Glutamatergic neuron (in vitro differentiated cells): ENCODE measurements at regions not wholly inside any gene's neighbourhood (a gene's known extent, or its start where the extent isn't known, plus 50 kb on each side); places are given as distances from the start of the nearest gene placed in this dataset.

Experiments
- DNase-seq: peaks from one replicate; pipeline ENCODE4 v3.0.0; 2022
- H3K27ac Mint-ChIP-seq: one replicate; pipeline ENCODE4 v1.8.0; 2020; ENCODE audit warnings: mild to moderate bottlenecking, mixed read lengths, inconsistent platforms; ENCODE audit not compliant: unreplicated experiment
- H3K27me3 Mint-ChIP-seq: one replicate; pipeline ENCODE4 v1.8.0; 2020; ENCODE audit warnings: mild to moderate bottlenecking, moderate library complexity, mixed read lengths, inconsistent platforms; ENCODE audit not compliant: unreplicated experiment
- H3K36me3 Mint-ChIP-seq: one replicate; pipeline ENCODE4 v1.8.0; 2020; ENCODE audit warnings: mild to moderate bottlenecking, mixed read lengths, inconsistent platforms; ENCODE audit not compliant: unreplicated experiment
- H3K4me1 Mint-ChIP-seq: one replicate; pipeline ENCODE4 v1.8.0; 2020; ENCODE audit warnings: mild to moderate bottlenecking, low read depth, mixed read lengths, inconsistent platforms; ENCODE audit not compliant: unreplicated experiment
- H3K4me3 Mint-ChIP-seq: one replicate; pipeline ENCODE4 v1.8.0; 2020; ENCODE audit warnings: mild to moderate bottlenecking, mixed read lengths, inconsistent platforms; ENCODE audit not compliant: unreplicated experiment
- H3K9me3 Mint-ChIP-seq: one replicate; pipeline ENCODE4 v1.8.0; 2020; ENCODE audit warnings: mild to moderate bottlenecking, moderate library complexity, mixed read lengths, inconsistent platforms; ENCODE audit not compliant: unreplicated experiment
- TF ChIP-seq, protein P1 (sequence below): fragments of 200-600 bp; sonication (generic); IDR thresholded peaks from one replicate; pipeline ENCODE4 v1.5.0; 2021; ENCODE audit not compliant: partially characterized antibody, unreplicated experiment

DNA sequence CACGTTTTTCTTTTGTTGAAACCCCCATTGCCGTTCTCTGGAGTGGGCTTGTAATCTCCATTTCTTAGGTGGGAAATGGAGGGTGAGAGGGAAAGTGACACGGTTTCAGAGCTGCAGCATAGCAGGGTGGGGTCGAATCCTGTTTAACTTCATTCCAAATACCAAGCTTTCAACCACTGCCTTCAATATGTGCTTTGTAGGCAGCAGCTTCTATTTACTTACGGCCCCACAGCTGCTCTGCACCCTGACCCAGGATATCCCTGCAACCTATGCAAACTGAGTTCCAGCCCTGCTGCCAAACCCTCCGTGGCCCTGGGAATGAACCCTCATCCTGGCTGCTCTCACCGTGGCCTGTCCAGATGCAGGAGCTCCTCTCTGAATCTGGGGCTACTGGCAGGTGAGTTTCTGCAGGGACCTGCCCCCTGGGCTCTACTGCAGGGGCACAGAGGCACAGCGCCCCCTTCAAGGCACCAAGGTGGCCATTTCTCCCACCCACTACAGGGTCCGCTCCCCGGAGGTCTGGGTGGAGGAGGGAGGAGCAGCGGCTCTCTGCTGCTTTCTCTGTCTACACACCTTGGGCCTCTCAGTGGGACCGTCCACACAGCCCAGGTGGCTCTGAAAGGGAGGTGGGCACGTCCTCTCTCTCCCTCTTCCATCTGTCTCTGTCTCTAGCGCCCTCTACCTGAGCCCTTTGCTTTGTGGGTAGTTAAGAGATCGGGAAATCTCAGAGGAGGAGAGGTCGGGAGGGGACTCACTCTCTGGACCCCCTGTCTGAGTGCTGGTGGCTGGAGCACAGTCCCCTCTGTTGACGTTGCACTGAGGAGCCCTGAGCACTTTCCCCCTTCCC, 279.1 kb downstream of the BRD1 start:
- H3K36me3 Mint-ChIP-seq: peaks cover 6% of the 10 kb centered on the region
- no peak overlapping the region for H3K27ac Mint-ChIP-seq
- no peaks in the 10 kb centered on the region for H3K4me1 Mint-ChIP-seq
- peaks cover 29% of the 10 kb centered on the region for H3K9me3 Mint-ChIP-seq
- peaks cover 16% of the 10 kb centered on the region for H3K27me3 Mint-ChIP-seq
- H3K4me3 Mint-ChIP-seq: no peak overlapping the region
- no peak for DNase-seq
- TF ChIP-seq, protein P1, sequence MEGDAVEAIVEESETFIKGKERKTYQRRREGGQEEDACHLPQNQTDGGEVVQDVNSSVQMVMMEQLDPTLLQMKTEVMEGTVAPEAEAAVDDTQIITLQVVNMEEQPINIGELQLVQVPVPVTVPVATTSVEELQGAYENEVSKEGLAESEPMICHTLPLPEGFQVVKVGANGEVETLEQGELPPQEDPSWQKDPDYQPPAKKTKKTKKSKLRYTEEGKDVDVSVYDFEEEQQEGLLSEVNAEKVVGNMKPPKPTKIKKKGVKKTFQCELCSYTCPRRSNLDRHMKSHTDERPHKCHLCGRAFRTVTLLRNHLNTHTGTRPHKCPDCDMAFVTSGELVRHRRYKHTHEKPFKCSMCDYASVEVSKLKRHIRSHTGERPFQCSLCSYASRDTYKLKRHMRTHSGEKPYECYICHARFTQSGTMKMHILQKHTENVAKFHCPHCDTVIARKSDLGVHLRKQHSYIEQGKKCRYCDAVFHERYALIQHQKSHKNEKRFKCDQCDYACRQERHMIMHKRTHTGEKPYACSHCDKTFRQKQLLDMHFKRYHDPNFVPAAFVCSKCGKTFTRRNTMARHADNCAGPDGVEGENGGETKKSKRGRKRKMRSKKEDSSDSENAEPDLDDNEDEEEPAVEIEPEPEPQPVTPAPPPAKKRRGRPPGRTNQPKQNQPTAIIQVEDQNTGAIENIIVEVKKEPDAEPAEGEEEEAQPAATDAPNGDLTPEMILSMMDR: no peak

DNA sequence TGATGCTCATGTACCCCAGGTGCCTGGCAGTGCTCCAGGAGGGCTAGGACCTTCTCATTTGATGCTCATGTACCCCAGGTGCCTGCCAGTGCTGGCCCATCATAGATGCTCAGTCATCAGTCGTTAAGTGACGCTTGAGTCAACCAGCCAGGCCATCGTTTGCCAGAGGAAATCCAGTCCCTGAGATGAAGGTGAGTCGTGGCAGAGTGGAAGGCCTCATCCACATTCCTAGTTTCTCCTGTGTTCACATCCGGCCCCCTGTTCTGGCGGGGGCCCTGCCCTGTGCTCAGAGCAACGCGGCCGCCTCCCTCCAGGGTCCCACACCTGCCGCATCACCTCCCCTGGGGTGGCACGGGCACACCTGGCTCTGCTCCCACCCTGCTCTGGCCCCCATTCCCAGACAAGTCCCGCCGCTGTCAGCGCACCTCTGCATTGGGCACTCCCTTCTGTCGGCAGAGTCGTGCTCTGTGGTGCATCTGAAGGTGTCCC, 279.9 kb downstream of the BRD1 start:
- H3K27ac Mint-ChIP-seq: no peak overlapping the region
- no peaks in the 10 kb centered on the region for H3K4me1 Mint-ChIP-seq
- H3K4me3 Mint-ChIP-seq: no peak overlapping the region
- H3K36me3 Mint-ChIP-seq: peaks cover 6% of the 10 kb centered on the region
- no peak for DNase-seq
- peaks cover 16% of the 10 kb centered on the region for H3K27me3 Mint-ChIP-seq
- TF ChIP-seq, protein P1: no peak
- peaks cover 29% of the 10 kb centered on the region for H3K9me3 Mint-ChIP-seq

DNA sequence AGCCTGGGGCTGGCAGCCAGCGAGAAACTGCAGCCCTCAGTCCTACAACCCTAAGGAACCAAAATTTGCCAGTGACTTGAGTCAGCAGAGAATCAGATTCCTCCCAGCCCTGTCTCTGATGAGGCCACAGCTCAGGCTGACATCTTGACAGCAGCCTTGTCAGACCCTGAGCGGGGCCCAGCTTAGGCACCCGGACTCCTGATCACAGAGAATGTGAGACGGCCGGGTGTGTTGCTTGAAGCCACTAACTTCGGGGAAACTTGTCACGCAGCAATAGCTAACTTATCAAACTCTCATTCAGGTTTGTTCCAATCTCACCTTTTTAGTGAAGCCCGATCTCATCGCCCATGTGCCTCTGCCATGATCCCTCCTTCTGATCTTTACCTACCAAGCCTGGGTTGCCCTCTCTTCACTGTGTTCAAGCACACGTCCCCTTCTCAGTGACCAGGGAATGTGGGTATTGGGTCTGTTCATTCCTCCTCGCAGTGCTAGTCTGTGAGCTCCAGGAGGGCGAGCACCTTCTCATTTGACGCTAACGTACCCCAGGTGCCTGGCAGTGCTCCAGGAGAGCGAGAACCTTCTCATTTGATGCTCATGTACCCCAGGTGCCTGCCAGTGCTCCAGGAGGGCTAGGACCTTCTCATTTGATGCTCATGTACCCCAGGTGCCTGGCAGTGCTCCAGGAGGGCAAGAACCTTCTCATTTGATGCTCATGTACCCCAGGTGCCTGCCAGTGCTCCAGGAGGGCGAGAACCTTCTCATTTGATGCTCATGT, 280.7 kb downstream of the BRD1 start:
- Mint-ChIP-seq H3K36me3 (peaks cover 6% of the 10 kb centered on the region), H3K4me1 (no peaks in the 10 kb centered on the region), H3K4me3 (no peak overlapping the region), H3K9me3 (peaks cover 31% of the 10 kb centered on the region), H3K27me3 (peaks cover 16% of the 10 kb centered on the region), H3K27ac (no peak overlapping the region)
- no peak for DNase-seq
- TF ChIP-seq, protein P1: no peak

DNA sequence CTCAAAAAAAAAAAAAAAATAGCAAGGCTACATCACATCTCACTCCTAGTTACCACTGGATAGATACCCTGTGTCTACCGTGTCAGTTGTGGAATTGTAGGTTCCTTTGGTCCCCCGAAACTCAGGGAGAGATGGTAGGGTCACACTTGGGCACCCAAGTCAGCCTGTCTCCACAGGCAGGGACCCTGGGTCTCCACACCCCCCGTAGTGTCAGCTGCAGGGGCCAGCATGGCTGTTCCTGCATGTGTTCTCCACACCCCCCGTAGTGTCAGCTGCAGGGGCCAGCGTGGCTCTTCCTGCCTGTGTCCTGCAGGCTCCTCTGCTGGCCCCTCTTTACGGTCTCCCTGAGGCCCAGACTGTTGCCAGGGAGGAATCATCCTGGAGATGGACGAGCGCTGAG, 282.1 kb downstream of the BRD1 start:
- peaks cover 14% of the 10 kb centered on the region for H3K27me3 Mint-ChIP-seq
- no peak for DNase-seq
- H3K9me3 Mint-ChIP-seq: peaks cover 26% of the 10 kb centered on the region
- no peaks in the 10 kb centered on the region for H3K4me1 Mint-ChIP-seq
- no peak overlapping the region for H3K27ac Mint-ChIP-seq
- H3K36me3 Mint-ChIP-seq: peaks cover 4% of the 10 kb centered on the region
- no peak overlapping the region for H3K4me3 Mint-ChIP-seq
- TF ChIP-seq, protein P1: no peak
